HEK293 (cell line): ENCODE measurements at regions not wholly inside any gene's neighbourhood (a gene's known extent, or its start where the extent isn't known, plus 50 kb on each side); places are given as distances from the start of the nearest gene placed in this dataset.

Source experiments
- CTCF ChIA-PET: fragments of 350-600 bp; formaldehyde crosslinking; extraction: SDS; loops from one replicate; lab custom pipeline; 2021; ENCODE audit warnings: antibody characterized with exemption; lab: Yijun Ruan, JAX
- POLR2A ChIA-PET: fragments of 300-600 bp; formaldehyde crosslinking; extraction: SDS; loops from one replicate; lab custom pipeline; 2020; ENCODE audit warnings: antibody characterized with exemption, inconsistent platforms; lab: Yijun Ruan, JAX
- H3K27ac ChIP-seq: fragments of 200-500 bp; sonication (Bioruptor generic); 2 replicates; pipeline ENCODE4 v1.5.1; 2014; ENCODE audit warnings: low read depth, low read length, control low read depth, inconsistent platforms; ENCODE audit errors: extremely low read depth
- H3K36me3 ChIP-seq, 2 experiments: fragments of 200-500 bp in 1 of 2; sonication (Bioruptor generic) in 1 of 2; 1 replicate in 1 of 2; 2 replicates in 1 of 2; pipeline ENCODE4 v1.5.1; 2014 to 2017; ENCODE audit warnings: inconsistent platforms in 2 of 2, low read length in 2 of 2; ENCODE audit not compliant: control insufficient read depth in 2 of 2, insufficient read depth in 1 of 2
- H3K4me1 ChIP-seq: fragments of 200-500 bp; sonication (Bioruptor generic); 2 replicates; pipeline ENCODE4 v1.5.1; 2014; ENCODE audit warnings: mild to moderate bottlenecking, low read length, inconsistent platforms; ENCODE audit not compliant: control insufficient read depth, insufficient read depth
- H3K4me3 ChIP-seq: 2 replicates; pipeline ENCODE4 v1.5.1; 2011; ENCODE audit warnings: low read depth, mild to moderate bottlenecking, control low read depth, low read length, moderate library complexity
- H3K9me3 ChIP-seq: fragments of 200-500 bp; sonication (Bioruptor generic); 2 replicates; pipeline ENCODE4 v1.5.1; 2014; ENCODE audit warnings: low read depth, low read length, inconsistent platforms; ENCODE audit not compliant: control insufficient read depth, insufficient read depth
- GLI2 ChIP-seq: fragments of 450-650 bp; formaldehyde crosslinking; IDR thresholded peaks from 2 replicates; pipeline ENCODE4; 2017; ENCODE audit warnings: missing biosample characterization, missing genetic modification characterization, low read depth, borderline replicate concordance
- HOXA7 ChIP-seq: sonication (generic); formaldehyde crosslinking; IDR thresholded peaks from 2 replicates; pipeline ENCODE4 v1.8.1; 2022; ENCODE audit warnings: missing genetic modification reagents, borderline replicate concordance
- PRDM1 ChIP-seq: fragments of 450-650 bp; formaldehyde crosslinking; IDR thresholded peaks from 2 replicates; pipeline ENCODE4; 2016; ENCODE audit warnings: missing biosample characterization, missing genetic modification characterization
- PRDM6 ChIP-seq: fragments of 450-650 bp; formaldehyde crosslinking; IDR thresholded peaks from 2 replicates; pipeline ENCODE4 v1.5.1; 2017; ENCODE audit warnings: missing biosample characterization, missing genetic modification characterization
- SCRT2 ChIP-seq: fragments of 450-650 bp; formaldehyde crosslinking; IDR thresholded peaks from 2 replicates; pipeline ENCODE4 v1.5.1; 2016; ENCODE audit warnings: missing biosample characterization, missing genetic modification characterization
- SP2 ChIP-seq: fragments of 450-650 bp; formaldehyde crosslinking; IDR thresholded peaks from 2 replicates; pipeline ENCODE4 v1.5.1; 2016; ENCODE audit warnings: missing biosample characterization, missing genetic modification characterization
- TRIM28 ChIP-seq: IDR thresholded peaks from 2 replicates; pipeline ENCODE4 v1.6.1; 2011; ENCODE audit warnings: low read length, control low read depth, borderline replicate concordance
- ZBTB11 ChIP-seq: fragments of 450-650 bp; formaldehyde crosslinking; conservative IDR thresholded peaks from 2 replicates; pipeline ENCODE4 v1.5.1; 2016; ENCODE audit warnings: low read depth, missing biosample characterization, missing genetic modification characterization
- ZNF133 ChIP-seq: fragments of 450-650 bp; formaldehyde crosslinking; IDR thresholded peaks from 2 replicates; pipeline ENCODE4 v1.5.1; 2016; ENCODE audit warnings: missing biosample characterization, missing genetic modification characterization
- ZNF146 ChIP-seq: fragments of 450-650 bp; formaldehyde crosslinking; IDR thresholded peaks from 2 replicates; pipeline ENCODE4 v1.5.1; 2016; ENCODE audit warnings: missing biosample characterization, missing genetic modification characterization
- ZNF169 ChIP-seq: fragments of 450-650 bp; formaldehyde crosslinking; IDR thresholded peaks from 2 replicates; pipeline ENCODE4 v1.5.1; 2016; ENCODE audit warnings: missing biosample characterization, missing genetic modification characterization
- ZNF239 ChIP-seq: fragments of 450-650 bp; formaldehyde crosslinking; IDR thresholded peaks from 2 replicates; pipeline ENCODE4 v1.5.1; 2016; ENCODE audit warnings: missing biosample characterization, missing genetic modification characterization
- ZNF292 ChIP-seq: fragments of 450-650 bp; formaldehyde crosslinking; IDR thresholded peaks from 2 replicates; pipeline ENCODE4 v1.5.1; 2016; ENCODE audit warnings: low read depth, missing biosample characterization, missing genetic modification characterization, borderline replicate concordance
- ZNF341 ChIP-seq: fragments of 450-650 bp; formaldehyde crosslinking; IDR thresholded peaks from 2 replicates; pipeline ENCODE4; 2016; ENCODE audit warnings: low read depth, missing biosample characterization, missing genetic modification characterization
- ZNF37A ChIP-seq: fragments of 450-650 bp; IDR thresholded peaks from 2 replicates; pipeline ENCODE4 v1.5.1; 2018; ENCODE audit warnings: missing biosample characterization, missing genetic modification characterization
- ZNF426 ChIP-seq: fragments of 450-650 bp; formaldehyde crosslinking; IDR thresholded peaks from 2 replicates; pipeline ENCODE4 v1.5.1; 2017; ENCODE audit warnings: missing biosample characterization, missing genetic modification characterization, mild to moderate bottlenecking, inconsistent platforms, moderate library complexity
- ZNF473 ChIP-seq: fragments of 450-650 bp; formaldehyde crosslinking; IDR thresholded peaks from 2 replicates; pipeline ENCODE4 v1.5.1; 2017; ENCODE audit warnings: missing biosample characterization, missing genetic modification characterization
- ZNF513 ChIP-seq: fragments of 450-650 bp; IDR thresholded peaks from 2 replicates; pipeline ENCODE4 v1.5.1; 2018; ENCODE audit warnings: missing biosample characterization, missing genetic modification characterization
- ZNF518A ChIP-seq: fragments of 450-650 bp; formaldehyde crosslinking; conservative IDR thresholded peaks from 2 replicates; pipeline ENCODE4 v1.5.1; 2016; ENCODE audit warnings: low read depth, missing biosample characterization, missing genetic modification characterization
- ZNF621 ChIP-seq: fragments of 450-650 bp; formaldehyde crosslinking; IDR thresholded peaks from 2 replicates; pipeline ENCODE4 v1.5.1; 2017; ENCODE audit warnings: missing biosample characterization, missing genetic modification characterization
- ZNF664 ChIP-seq: fragments of 450-650 bp; formaldehyde crosslinking; IDR thresholded peaks from 2 replicates; pipeline ENCODE4 v1.5.1; 2016; ENCODE audit warnings: missing biosample characterization, missing genetic modification characterization

GRCh38 chr1:4002061-4002521 is 102.0 kb upstream of the C1orf174 start (continued):
- no peak for TF ChIP-seq ZNF518A (tag by site-specific recombination)
- no peak for TF ChIP-seq ZNF426 (tag by site-specific recombination)
- TF ChIP-seq ZNF292 (tag by site-specific recombination): no peak
- no peak for TF ChIP-seq PRDM1 (tag by site-specific recombination)
- TF ChIP-seq ZNF239: no peak
- TF ChIP-seq SCRT2 (tag by site-specific recombination): no peak
- TF ChIP-seq ZNF133 (tag by site-specific recombination): no peak
- TF ChIP-seq ZNF513 (tag by site-specific recombination): no peak
- no peak for TF ChIP-seq ZNF146
- TF ChIP-seq ZNF473 (tag by site-specific recombination): no peak
- TF ChIP-seq TRIM28: no peak
- TF ChIP-seq ZNF341 (tag by site-specific recombination): no peak

- CTCF ChIA-PET: no interaction called here
- H3K4me3 ChIP-seq: no peak overlapping the region
- H3K9me3 ChIP-seq: no peaks in the 10 kb centered on the region
- H3K36me3 ChIP-seq: no peaks in the 10 kb centered on the region
- H3K4me1 ChIP-seq: no peaks in the 10 kb centered on the region
- POLR2A ChIA-PET: no interaction called here
- H3K27ac ChIP-seq: no peak overlapping the region
- TF ChIP-seq ZNF518A (tag by site-specific recombination) (no peak), ZNF621 (no peak), PRDM6 (tag by site-specific recombination) (no peak), ZNF169 (no peak), ZBTB11 (no peak), GLI2 (no peak), SP2 (tag by site-specific recombination) (no peak), HOXA7 (CRISPR knock-in tag) (no peak), ZNF37A (no peak), ZNF664 (tag by site-specific recombination) (no peak)
These were observed 102.7 kb upstream of the C1orf174 start for GRCh38 chr1:4002741-4003140.
